ENCODE measurements at regions not wholly inside any gene's neighbourhood (a gene's known extent, or its start where the extent isn't known, plus 50 kb on each side); places are given as distances from the start of the nearest gene placed in this dataset.
"Not testable (repeated sequence)": the region's sequence is repeated elsewhere in the genome, so short reads cannot be mapped to it uniquely, and the experiment has no call there.

DNA sequence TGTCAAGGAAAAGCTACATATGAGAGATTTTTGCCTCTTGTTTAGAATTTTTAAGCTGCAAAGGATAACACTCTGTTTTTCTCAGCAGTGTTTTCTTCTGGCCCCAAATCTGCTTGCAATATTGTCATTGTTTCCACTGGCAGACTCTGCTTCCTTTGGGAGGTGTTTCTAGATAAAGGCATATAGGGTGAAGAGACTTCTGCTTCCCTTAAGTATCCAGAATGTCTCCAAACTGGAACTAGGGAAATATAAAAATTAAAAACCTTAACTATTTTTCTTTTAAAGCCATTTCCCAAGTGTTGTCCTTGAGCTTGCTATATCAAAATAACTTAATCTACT is 225.8 kb downstream of the CGGBP1 start:
- no peaks in the 10 kb centered on the region for H3K36me3 ChIP-seq (ENCODE audit: low read depth, missing control alignments)
- no peak overlapping the region for H3K4me3 ChIP-seq
- H3K27ac ChIP-seq: no peak overlapping the region
- H3K4me1 ChIP-seq: no peaks in the 10 kb centered on the region
- H3K27me3 ChIP-seq: no peaks in the 10 kb centered on the region
- intact Hi-C loops (cut with DNase I; ENCODE audit: low total_unique reads): no loop called here
- TF ChIP-seq POLR2A (IDR thresholded peaks at IDR 0.05): no peak
- TF ChIP-seq, protein P1, sequence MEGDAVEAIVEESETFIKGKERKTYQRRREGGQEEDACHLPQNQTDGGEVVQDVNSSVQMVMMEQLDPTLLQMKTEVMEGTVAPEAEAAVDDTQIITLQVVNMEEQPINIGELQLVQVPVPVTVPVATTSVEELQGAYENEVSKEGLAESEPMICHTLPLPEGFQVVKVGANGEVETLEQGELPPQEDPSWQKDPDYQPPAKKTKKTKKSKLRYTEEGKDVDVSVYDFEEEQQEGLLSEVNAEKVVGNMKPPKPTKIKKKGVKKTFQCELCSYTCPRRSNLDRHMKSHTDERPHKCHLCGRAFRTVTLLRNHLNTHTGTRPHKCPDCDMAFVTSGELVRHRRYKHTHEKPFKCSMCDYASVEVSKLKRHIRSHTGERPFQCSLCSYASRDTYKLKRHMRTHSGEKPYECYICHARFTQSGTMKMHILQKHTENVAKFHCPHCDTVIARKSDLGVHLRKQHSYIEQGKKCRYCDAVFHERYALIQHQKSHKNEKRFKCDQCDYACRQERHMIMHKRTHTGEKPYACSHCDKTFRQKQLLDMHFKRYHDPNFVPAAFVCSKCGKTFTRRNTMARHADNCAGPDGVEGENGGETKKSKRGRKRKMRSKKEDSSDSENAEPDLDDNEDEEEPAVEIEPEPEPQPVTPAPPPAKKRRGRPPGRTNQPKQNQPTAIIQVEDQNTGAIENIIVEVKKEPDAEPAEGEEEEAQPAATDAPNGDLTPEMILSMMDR (IDR thresholded peaks at IDR 0.05): no peak
- H3K9me3 ChIP-seq: no peaks in the 10 kb centered on the region
- no peak for DNase-seq

DNA sequence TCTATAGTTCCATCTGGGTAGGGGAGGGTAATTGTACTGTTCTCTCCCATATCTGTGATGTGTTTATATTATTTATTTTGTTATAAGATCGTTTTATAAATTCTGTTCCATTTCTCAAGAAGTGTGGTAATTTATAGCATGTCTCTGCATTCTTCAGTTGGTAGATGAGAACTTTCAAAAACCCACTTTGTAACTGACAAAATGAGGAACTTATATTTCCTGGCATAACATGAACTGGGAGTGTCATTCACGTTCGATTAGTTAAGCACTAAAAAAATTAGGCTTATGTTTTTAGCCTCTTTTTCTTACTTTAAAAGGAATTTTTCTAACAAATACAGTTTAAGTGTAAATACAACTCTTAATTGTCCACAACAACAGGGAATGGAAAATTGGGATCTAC is 230.8 kb downstream of the CGGBP1 start:
- intact Hi-C loops (cut with DNase I; ENCODE audit: low total_unique reads): no loop called here
- no peaks in the 10 kb centered on the region for H3K9me3 ChIP-seq
- no peak overlapping the region for H3K4me3 ChIP-seq
- 71 to 72% methylated on average over 3 of the region's 3 CpGs for WGBS, 2 donors
- no peak for DNase-seq
- TF ChIP-seq, protein P1 (IDR thresholded peaks at IDR 0.05): no peak
- no peak for TF ChIP-seq POLR2A (IDR thresholded peaks at IDR 0.05)
- H3K4me1 ChIP-seq: no peaks in the 10 kb centered on the region
- H3K27me3 ChIP-seq: no peaks in the 10 kb centered on the region
- H3K36me3 ChIP-seq (ENCODE audit: low read depth, missing control alignments): no peaks in the 10 kb centered on the region
- no peak overlapping the region for H3K27ac ChIP-seq

DNA sequence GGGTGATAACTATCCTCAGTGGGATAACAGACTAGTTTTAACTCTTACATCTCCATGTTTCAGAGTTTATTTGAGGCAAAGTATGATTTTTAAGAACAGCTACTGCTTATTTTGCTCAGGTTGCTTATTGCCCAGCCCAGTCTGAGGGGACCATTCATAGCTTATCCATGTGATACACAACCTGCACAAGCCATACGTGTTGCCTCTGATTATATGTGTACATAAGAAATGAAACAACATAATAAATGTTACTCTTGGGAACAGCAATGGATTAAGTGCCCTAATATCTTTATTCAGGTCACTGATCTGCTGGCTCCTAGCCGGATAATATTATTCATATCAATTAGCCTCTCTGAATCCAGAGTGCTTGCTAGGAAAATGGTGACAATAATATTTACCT is 236.2 kb downstream of the CGGBP1 start:
- no peak for TF ChIP-seq POLR2A (IDR thresholded peaks at IDR 0.05)
- TF ChIP-seq, protein P1 (IDR thresholded peaks at IDR 0.05): no peak
- no peak overlapping the region for H3K4me3 ChIP-seq
- intact Hi-C loops (cut with DNase I; ENCODE audit: low total_unique reads): no loop called here
- no peaks in the 10 kb centered on the region for H3K27me3 ChIP-seq
- H3K4me1 ChIP-seq: no peaks in the 10 kb centered on the region
- H3K36me3 ChIP-seq (ENCODE audit: low read depth, missing control alignments): no peaks in the 10 kb centered on the region
- H3K9me3 ChIP-seq: no peaks in the 10 kb centered on the region
- no peak overlapping the region for H3K27ac ChIP-seq
- DNase-seq: no peak
- WGBS, 2 donors: 59 to 65% methylated on average over 2 of the region's 2 CpGs

DNA sequence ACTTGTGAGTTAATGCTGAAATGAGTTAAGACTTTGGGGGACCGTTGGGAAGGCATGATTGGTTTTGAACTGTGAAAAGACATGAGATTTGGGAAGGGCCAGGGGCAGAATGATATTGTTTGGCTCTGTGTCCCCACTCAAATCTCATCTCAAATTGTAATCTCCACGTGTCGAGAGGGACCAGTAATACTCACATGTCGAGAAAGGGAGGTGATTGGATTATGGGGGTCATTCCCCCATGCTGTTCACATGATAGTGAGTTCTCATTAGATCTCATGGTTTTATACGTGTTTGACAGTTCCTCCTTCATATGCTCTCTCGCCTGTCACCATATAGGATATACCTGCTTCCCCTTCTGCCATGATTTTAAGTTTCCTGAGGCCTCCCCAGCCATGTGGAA is 245.3 kb downstream of the CGGBP1 start:
- H3K36me3 ChIP-seq (ENCODE audit: low read depth, missing control alignments); H3K27ac ChIP-seq; H3K9me3 ChIP-seq; H3K27me3 ChIP-seq; H3K4me3 ChIP-seq; H3K4me1 ChIP-seq; DNase-seq; intact Hi-C loops (cut with DNase I; ENCODE audit: low total_unique reads): not testable (repeated sequence)
- 86 to 88% methylated on average over 6 of the region's 6 CpGs for WGBS, 2 donors

DNA sequence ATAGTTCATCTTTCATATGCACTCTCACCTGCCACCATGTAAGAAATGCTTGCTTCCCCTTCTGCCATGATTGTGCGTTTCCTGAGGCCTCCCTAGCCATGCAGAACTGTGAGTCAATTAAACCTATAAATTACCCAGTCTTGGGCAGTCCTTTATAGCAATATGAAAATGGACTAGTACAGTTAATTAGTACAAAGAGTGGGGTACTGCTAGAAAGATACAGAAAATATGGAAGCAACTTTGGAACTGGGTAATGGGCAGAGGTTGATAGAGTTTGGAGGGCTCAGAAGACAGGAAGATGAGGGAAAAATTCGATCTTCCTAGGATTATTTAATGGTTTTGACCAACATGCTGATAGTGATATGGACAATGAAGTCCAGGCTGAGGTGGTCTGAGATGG is 246.9 kb downstream of the CGGBP1 start:
- intact Hi-C loops (cut with DNase I; ENCODE audit: low total_unique reads): no loop called here
- 66 to 88% methylated on average over 2 of the region's 2 CpGs for WGBS, 2 donors
- Histone ChIP-seq H3K27me3 (no peaks in the 10 kb centered on the region), H3K4me1 (no peaks in the 10 kb centered on the region), H3K4me3 (no peak overlapping the region), H3K9me3 (no peaks in the 10 kb centered on the region), H3K36me3 (ENCODE audit: low read depth, missing control alignments) (no peaks in the 10 kb centered on the region), H3K27ac (no peak overlapping the region)
- no peak for DNase-seq
- TF ChIP-seq POLR2A (IDR thresholded peaks at IDR 0.05): no peak
- TF ChIP-seq, protein P1 (IDR thresholded peaks at IDR 0.05): no peak
